SK-N-SH (cell line): ENCODE measurements at regions not wholly inside any gene's neighbourhood (a gene's known extent, or its start where the extent isn't known, plus 50 kb on each side); places are given as distances from the start of the nearest gene placed in this dataset.

ENCODE experiments used
- CTCF ChIA-PET: fragments of 300-600, 350-600 bp; formaldehyde crosslinking; extraction: SDS; loops from one replicate; lab custom pipeline; 2021; lab: Yijun Ruan, JAX
- POLR2A ChIA-PET: fragments of 350-600 bp; sonication (Branson Sonifier 250); formaldehyde crosslinking; extraction: SDS; loops from one replicate; lab custom pipeline; 2020; ENCODE audit warnings: antibody characterized with exemption, inconsistent platforms; lab: Yijun Ruan, JAX
- DNase-seq: peaks from one replicate; pipeline ENCODE4 v3.0.0; 2012
- H2AFZ ChIP-seq: fragments of 200-600 bp; sonication (generic); 2 replicates; pipeline ENCODE4 v1.8.1; 2016; ENCODE audit warnings: antibody characterized with exemption, mild to moderate bottlenecking, low read depth
- H3F3A ChIP-seq: fragments of 200-600 bp; sonication (generic); replicated peaks from 2 replicates; pipeline ENCODE3; 2016; ENCODE audit warnings: antibody characterized with exemption, mild to moderate bottlenecking; ENCODE audit not compliant: insufficient read depth
- H3K27ac ChIP-seq, 2 experiments: fragments of 200-500 bp in 1 of 2; fragments of 200-600 bp in 1 of 2; sonication (Bioruptor generic) in 1 of 2; sonication (generic), shearing (Covaris generic) in 1 of 2; 2 replicates each; pipeline versions ENCODE4 v1.5.1 to v1.6.1; 2014 to 2016; ENCODE audit warnings: low read depth in 2 of 2, inconsistent platforms in 1 of 2, low read length in 1 of 2, mild to moderate bottlenecking in 1 of 2, mixed read lengths in 1 of 2
- H3K27me3 ChIP-seq: fragments of 200-600 bp; sonication (generic), shearing (Covaris generic); 2 replicates; pipeline ENCODE4 v1.6.1; 2016; ENCODE audit warnings: mixed run types; ENCODE audit not compliant: insufficient read depth
- H3K36me3 ChIP-seq, 2 experiments: fragments of 200-500 bp in 1 of 2; fragments of 200-600 bp in 1 of 2; sonication (Bioruptor generic) in 1 of 2; sonication (generic) in 1 of 2; replicated peaks in 1 of 2; 2 replicates each; pipeline versions ENCODE3 to v1.5.1; 2014 to 2016; ENCODE audit warnings: low read length in 1 of 2, mild to moderate bottlenecking in 1 of 2; ENCODE audit not compliant: insufficient read depth in 2 of 2, control insufficient read depth in 1 of 2
- H3K4me1 ChIP-seq, 2 experiments: fragments of 200-500 bp in 1 of 2; fragments of 200-600 bp in 1 of 2; sonication (Bioruptor generic) in 1 of 2; sonication (generic), shearing (Covaris generic) in 1 of 2; 2 replicates each; pipeline versions ENCODE4 v1.5.1 to v1.6.1; 2014 to 2016; ENCODE audit warnings: low read depth in 1 of 2, low read length in 1 of 2, mixed run types in 1 of 2; ENCODE audit not compliant: insufficient read depth in 2 of 2, control insufficient read depth in 1 of 2
- H3K4me2 ChIP-seq: fragments of 200-600 bp; sonication (generic), shearing (Covaris generic); 2 replicates; pipeline ENCODE4 v1.6.1; 2017; ENCODE audit warnings: mixed run types
- H3K4me3 ChIP-seq, 2 experiments: fragments of 200-500 bp in 1 of 2; fragments of 200-600 bp in 1 of 2; sonication (Bioruptor generic) in 1 of 2; sonication (generic), shearing (Covaris generic) in 1 of 2; 2 replicates each; pipeline versions ENCODE4 v1.5.1 to v1.8.1; 2014 to 2016; ENCODE audit warnings: low read depth in 2 of 2, inconsistent platforms in 1 of 2, low read length in 1 of 2, mild to moderate bottlenecking in 1 of 2, mixed read lengths in 1 of 2, moderate library complexity in 1 of 2
- H3K79me2 ChIP-seq: fragments of 200-600 bp; sonication (generic); 2 replicates; pipeline ENCODE4 v1.8.1; 2017; ENCODE audit warnings: mild to moderate bottlenecking; ENCODE audit not compliant: insufficient read depth
- H3K9ac ChIP-seq: fragments of 200-600 bp; sonication (generic); 2 replicates; pipeline ENCODE4 v1.6.1; 2017; ENCODE audit warnings: mixed run types
- H3K9me2 ChIP-seq: fragments of 200-600 bp; sonication (generic); 2 replicates; pipeline ENCODE4 v1.6.1; 2017; ENCODE audit warnings: mixed run types
- H3K9me3 ChIP-seq: fragments of 200-600 bp; sonication (generic); 2 replicates; pipeline ENCODE4 v1.6.1; 2017; ENCODE audit warnings: mixed run types, mild to moderate bottlenecking, moderate library complexity
- H4K20me1 ChIP-seq: fragments of 200-600 bp; sonication (generic); 2 replicates; pipeline ENCODE4 v1.6.1; 2017; ENCODE audit warnings: mild to moderate bottlenecking, mixed run types; ENCODE audit not compliant: insufficient read depth
- CHD2 ChIP-seq: fragments of 150-350 bp; IDR thresholded peaks from 2 replicates; pipeline ENCODE4 v1.6.1; 2018; ENCODE audit warnings: low read length; ENCODE audit not compliant: partially characterized antibody
- CTCF ChIP-seq: fragments of 200-600 bp; sonication (generic); IDR thresholded peaks from 2 replicates; pipeline ENCODE4 v1.6.1; 2017; ENCODE audit warnings: antibody characterized with exemption, mild to moderate bottlenecking, moderate library complexity
- ELF1 ChIP-seq: IDR thresholded peaks from 2 replicates; pipeline ENCODE4 v1.4.0; 2012
- FOSL2 ChIP-seq: IDR thresholded peaks from 2 replicates; pipeline ENCODE4 v1.4.0; 2012; ENCODE audit warnings: low read depth, mild to moderate bottlenecking, moderate library complexity, borderline replicate concordance
- FOXM1 ChIP-seq: IDR thresholded peaks from 2 replicates; pipeline ENCODE4 v1.4.0; 2012; ENCODE audit warnings: low read depth, mild to moderate bottlenecking
- GATA2 ChIP-seq: sonication (generic); formaldehyde crosslinking; IDR thresholded peaks from 2 replicates; pipeline ENCODE4 v1.5.0; 2020; ENCODE audit warnings: mild to moderate bottlenecking, missing genetic modification reagents
- JUND ChIP-seq: IDR thresholded peaks from 2 replicates; pipeline ENCODE4 v1.4.0; 2012
- MAX ChIP-seq: IDR thresholded peaks from 2 replicates; pipeline ENCODE4 v1.4.0; 2012; ENCODE audit warnings: low read depth
- MXI1 ChIP-seq: IDR thresholded peaks from 2 replicates; pipeline ENCODE4 v1.6.1; 2012; ENCODE audit warnings: mild to moderate bottlenecking, low read depth, low read length, improper control_type of control experiment
- NRF1 ChIP-seq: IDR thresholded peaks from 2 replicates; pipeline ENCODE4 v1.6.1; 2012; ENCODE audit warnings: low read depth, mild to moderate bottlenecking, low read length
- POLR2AphosphoS5 ChIP-seq: IDR thresholded peaks from 2 replicates; pipeline ENCODE4 v1.6.1; 2012; ENCODE audit warnings: low read depth, low read length
- RAD21 ChIP-seq: IDR thresholded peaks from 2 replicates; pipeline ENCODE4 v1.6.1; 2012; ENCODE audit warnings: mild to moderate bottlenecking, low read length
- RCOR1 ChIP-seq: fragments of 150-350 bp; IDR thresholded peaks from 2 replicates; pipeline ENCODE4 v1.6.1; 2017; ENCODE audit warnings: antibody characterized with exemption, low read length
- REST ChIP-seq: IDR thresholded peaks from 2 replicates; pipeline ENCODE4 v1.6.1; 2012; ENCODE audit warnings: mild to moderate bottlenecking, low read depth, low read length, moderate library complexity
- RFX5 ChIP-seq: IDR thresholded peaks from 2 replicates; pipeline ENCODE4 v1.6.1; 2012; ENCODE audit warnings: mild to moderate bottlenecking, improper control_type of control experiment, low read length
- SIN3A ChIP-seq: IDR thresholded peaks from 2 replicates; pipeline ENCODE4 v1.6.1; 2012; ENCODE audit warnings: low read depth, mild to moderate bottlenecking, low read length, moderate library complexity, borderline replicate concordance
- TAF1 ChIP-seq: IDR thresholded peaks from 2 replicates; pipeline ENCODE4 v1.6.1; 2012; ENCODE audit warnings: low read depth, mild to moderate bottlenecking, low read length, moderate library complexity, borderline replicate concordance
- TCF12 ChIP-seq: IDR thresholded peaks from 2 replicates; pipeline ENCODE4 v1.4.0; 2012
- YY1 ChIP-seq: IDR thresholded peaks from 2 replicates; pipeline ENCODE4 v1.4.0; 2012; ENCODE audit warnings: low read depth, mild to moderate bottlenecking
- ZBTB33 ChIP-seq: IDR thresholded peaks from 2 replicates; pipeline ENCODE4 v1.4.0; 2012; ENCODE audit warnings: low read depth, borderline replicate concordance
- WGBS: methylation state at CpG from one replicate; pipeline ENCODE4 v1.1.6; 2017; ENCODE audit warnings: low lambda C conversion rate; 5-methylcytosine and 5-hydroxymethylcytosine counted together

- no peak for TF ChIP-seq ZBTB33
Observed at GRCh38 chr5:102664616-102665335, 90.3 kb upstream of the PAM start (continued).

- Histone ChIP-seq H3F3A (peaks cover 5% of the 10 kb centered on the region), H3K9ac (no peak overlapping the region), H2AFZ (no peak overlapping the region), H3K9me3 (no peaks in the 10 kb centered on the region), H3K27ac (peak overlapping the region; percentile 27 to 79; a peak in 3 of 4 replicates), H3K27me3 (no peaks in the 10 kb centered on the region), H3K4me2 (no peak overlapping the region), H3K36me3 (no peaks in the 10 kb centered on the region), H4K20me1 (no peaks in the 10 kb centered on the region), H3K79me2 (no peaks in the 10 kb centered on the region), H3K4me1 (peaks cover 11 to 28% of the 10 kb centered on the region in 2 experiments), H3K9me2 (no peaks in the 10 kb centered on the region), H3K4me3 (no peak overlapping the region)
- ChIA-PET CTCF (interaction anchor here (0.9 to 3.0 kb wide), 5 partner anchors 15 to 567 kb away, joined by 3 to 13 read pairs (median 3); no protein-coding TSS in a partner anchor), POLR2A (no interaction called here)
- peak; percentile 52 for DNase-seq
- WGBS = 38% methylated on average over 4 of the region's 4 CpGs
- peak; percentile 94 for TF ChIP-seq TCF12
- TF ChIP-seq TAF1 = no peak
- TF ChIP-seq RFX5 = no peak
- no peak for TF ChIP-seq ELF1
- no peak for TF ChIP-seq ZBTB33
- peak; percentile 85 for TF ChIP-seq MXI1
- peak; percentile 72 for TF ChIP-seq POLR2AphosphoS5
- no peak for TF ChIP-seq MAX
- TF ChIP-seq GATA2 = no peak
- no peak for TF ChIP-seq RCOR1
- TF ChIP-seq JUND = peak; percentile 61
- TF ChIP-seq RAD21 = no peak
- TF ChIP-seq REST = no peak
- TF ChIP-seq SIN3A = no peak
- TF ChIP-seq FOSL2 = peak; percentile 2; the same call in 1 of the 2 replicates
- TF ChIP-seq YY1 = no peak
- TF ChIP-seq NRF1 = no peak
- TF ChIP-seq CTCF = no peak
- TF ChIP-seq FOXM1 = no peak; the same call in 1 of the 2 replicates
- no peak for TF ChIP-seq CHD2
Observed at GRCh38 chr5:102666164-102666946, 88.8 kb upstream of the PAM start.
